Activated T-helper 17 cell treated with anti-CD3 and anti-CD28 coated beads, Interleukin-2, amount 50 U/mL, for 72 hours (primary cell): ENCODE measurements at regions not wholly inside any gene's neighbourhood (a gene's known extent, or its start where the extent isn't known, plus 50 kb on each side); places are given as distances from the start of the nearest gene placed in this dataset.

ENCODE experiments used
- ATAC-seq: fragments of 150-1000 bp; cut with Tn5 transposase; replicated peaks from 2 replicates; pipeline ENCODE4 v1.10.0; 2021; ENCODE audit warnings: mild to moderate bottlenecking, moderate library complexity
- H3K27ac Mint-ChIP-seq: one replicate; pipeline ENCODE4 v1.8.0; 2022; ENCODE audit warnings: mixed read lengths
- H3K27me3 Mint-ChIP-seq: one replicate; pipeline ENCODE4 v1.8.0; 2022; ENCODE audit warnings: mixed read lengths
- H3K36me3 Mint-ChIP-seq: one replicate; pipeline ENCODE4 v1.8.0; 2022; ENCODE audit warnings: low read depth, mild to moderate bottlenecking, mixed read lengths
- H3K4me1 Mint-ChIP-seq: one replicate; pipeline ENCODE4 v1.8.0; 2022; ENCODE audit warnings: mixed read lengths
- H3K4me3 Mint-ChIP-seq: one replicate; pipeline ENCODE4 v1.8.0; 2022; ENCODE audit warnings: mild to moderate bottlenecking, mixed read lengths
- H3K9me3 Mint-ChIP-seq: one replicate; pipeline ENCODE4 v1.8.0; 2022; ENCODE audit warnings: mixed read lengths

- no peaks in the 10 kb centered on the region for H3K36me3 Mint-ChIP-seq
- no peaks in the 10 kb centered on the region for H3K9me3 Mint-ChIP-seq
- H3K4me1 Mint-ChIP-seq = no peaks in the 10 kb centered on the region
- H3K4me3 Mint-ChIP-seq = no peak overlapping the region
- ATAC-seq = no peak
- no peaks in the 10 kb centered on the region for H3K27me3 Mint-ChIP-seq
- no peak overlapping the region for H3K27ac Mint-ChIP-seq
Observed at GRCh38 chr18:68623342-68623741, 91.6 kb downstream of the TMX3 start.

- no peaks in the 10 kb centered on the region for H3K4me1 Mint-ChIP-seq
Observed at GRCh38 chr18:68611311-68611710, 103.6 kb downstream of the TMX3 start.

GRCh38 chr18:68608851-68609490, 105.9 kb downstream of the TMX3 start:
- no peak overlapping the region for H3K27ac Mint-ChIP-seq
- H3K27me3 Mint-ChIP-seq = peaks cover 21% of the 10 kb centered on the region
- H3K9me3 Mint-ChIP-seq = no peaks in the 10 kb centered on the region
- no peak for ATAC-seq
- H3K4me1 Mint-ChIP-seq = no peaks in the 10 kb centered on the region
- H3K4me3 Mint-ChIP-seq = no peak overlapping the region
- H3K36me3 Mint-ChIP-seq = no peaks in the 10 kb centered on the region

More at GRCh38 chr18:68611311-68611710, 103.6 kb downstream of the TMX3 start:
- H3K27me3 Mint-ChIP-seq = peaks cover 20% of the 10 kb centered on the region
- H3K27ac Mint-ChIP-seq = no peak overlapping the region
- H3K4me3 Mint-ChIP-seq = no peak overlapping the region
- no peaks in the 10 kb centered on the region for H3K36me3 Mint-ChIP-seq
- ATAC-seq = no peak
- no peaks in the 10 kb centered on the region for H3K9me3 Mint-ChIP-seq

DNA sequence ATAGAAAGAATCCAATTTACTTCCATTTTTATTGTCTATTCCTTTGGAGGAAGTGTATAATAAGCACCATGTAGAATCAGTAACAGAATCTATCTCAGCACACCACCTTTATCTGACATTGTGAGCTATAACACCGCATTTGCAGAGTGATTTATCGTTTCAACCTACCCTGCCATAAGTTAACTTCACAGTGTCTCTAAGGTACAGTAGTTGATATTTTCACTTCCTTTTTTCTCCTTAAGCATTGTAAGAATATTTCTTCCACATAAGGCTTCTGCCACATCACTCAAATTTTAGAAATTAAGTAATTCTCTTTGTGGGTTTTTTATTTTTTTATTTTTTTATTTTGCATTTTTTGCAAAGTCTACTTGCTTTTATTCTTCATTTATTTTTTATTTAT, 107.1 kb downstream of the TMX3 start:
- Mint-ChIP-seq H3K4me1 (no peaks in the 10 kb centered on the region), H3K27me3 (peaks cover 22% of the 10 kb centered on the region), H3K9me3 (no peaks in the 10 kb centered on the region), H3K36me3 (no peaks in the 10 kb centered on the region), H3K27ac (no peak overlapping the region), H3K4me3 (no peak overlapping the region)
- no peak for ATAC-seq

DNA sequence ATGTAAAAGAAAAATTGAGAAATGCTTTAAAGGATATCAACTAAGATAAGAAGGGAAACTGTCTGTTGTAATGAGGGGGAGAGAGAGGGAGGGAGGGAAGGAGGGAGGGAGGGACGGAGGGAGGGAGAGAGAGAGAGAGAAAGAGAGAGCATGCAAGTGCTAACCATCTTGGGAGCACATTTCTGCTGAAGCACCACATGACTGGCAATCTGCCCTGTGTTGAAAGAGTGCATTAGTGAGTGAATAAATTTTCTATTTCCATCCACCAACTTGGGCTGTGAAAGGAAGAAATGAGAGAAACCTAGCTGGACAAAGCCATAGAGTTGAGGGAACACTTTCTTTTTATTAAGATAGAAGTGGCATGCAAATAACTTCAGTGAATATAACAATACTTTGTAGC, 110.7 kb downstream of the TMX3 start:
- no peaks in the 10 kb centered on the region for H3K36me3 Mint-ChIP-seq
- no peaks in the 10 kb centered on the region for H3K9me3 Mint-ChIP-seq
- peaks cover 15% of the 10 kb centered on the region for H3K27me3 Mint-ChIP-seq
- no peak for ATAC-seq
- H3K4me3 Mint-ChIP-seq = no peak overlapping the region
- H3K27ac Mint-ChIP-seq = no peak overlapping the region
- H3K4me1 Mint-ChIP-seq = no peaks in the 10 kb centered on the region

GRCh38 chr18:68596016-68596415, 118.9 kb downstream of the TMX3 start:
- H3K4me1 Mint-ChIP-seq = no peaks in the 10 kb centered on the region
- ATAC-seq = no peak
- H3K27ac Mint-ChIP-seq = no peak overlapping the region
- H3K36me3 Mint-ChIP-seq = no peaks in the 10 kb centered on the region
- no peaks in the 10 kb centered on the region for H3K9me3 Mint-ChIP-seq
- peaks cover 5% of the 10 kb centered on the region for H3K27me3 Mint-ChIP-seq
- H3K4me3 Mint-ChIP-seq = no peak overlapping the region

GRCh38 chr18:68588169-68588568, 126.7 kb downstream of the TMX3 start:
- no peak for ATAC-seq
- no peaks in the 10 kb centered on the region for H3K4me1 Mint-ChIP-seq
- peaks cover 5% of the 10 kb centered on the region for H3K27me3 Mint-ChIP-seq
- no peak overlapping the region for H3K4me3 Mint-ChIP-seq
- no peaks in the 10 kb centered on the region for H3K9me3 Mint-ChIP-seq
- no peaks in the 10 kb centered on the region for H3K36me3 Mint-ChIP-seq
- H3K27ac Mint-ChIP-seq = no peak overlapping the region

- peaks cover 9% of the 10 kb centered on the region for H3K27me3 Mint-ChIP-seq
- no peak overlapping the region for H3K4me3 Mint-ChIP-seq
- H3K4me1 Mint-ChIP-seq = no peaks in the 10 kb centered on the region
- H3K36me3 Mint-ChIP-seq = no peaks in the 10 kb centered on the region
- no peaks in the 10 kb centered on the region for H3K9me3 Mint-ChIP-seq
- no peak for ATAC-seq
- no peak overlapping the region for H3K27ac Mint-ChIP-seq
Observed at GRCh38 chr18:68583685-68584084, 131.2 kb downstream of the TMX3 start.

DNA sequence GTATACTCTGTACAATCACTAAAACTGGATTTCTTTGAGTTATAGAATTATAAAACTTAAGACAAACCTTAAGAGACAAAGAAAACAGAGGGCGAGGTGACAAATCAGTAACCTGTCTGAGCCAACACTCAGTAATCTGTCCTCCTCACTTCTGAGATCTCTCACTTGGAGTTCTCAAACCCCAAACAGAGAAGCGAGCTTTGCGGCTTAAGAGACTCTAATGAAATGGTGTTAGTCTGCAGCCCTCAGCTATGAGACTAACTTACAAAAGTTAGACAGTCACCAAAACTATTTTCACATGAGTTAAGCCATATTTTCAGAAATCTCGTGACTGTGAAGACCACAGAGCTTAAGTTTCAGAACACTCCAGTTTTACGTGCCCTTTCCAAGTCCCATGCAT, 140.6 kb downstream of the TMX3 start:
- no peak overlapping the region for H3K4me3 Mint-ChIP-seq
- no peaks in the 10 kb centered on the region for H3K4me1 Mint-ChIP-seq
- no peaks in the 10 kb centered on the region for H3K9me3 Mint-ChIP-seq

GRCh38 chr18:68569936-68570335, 145.0 kb downstream of the TMX3 start:
- Mint-ChIP-seq H3K27ac (no peak overlapping the region), H3K9me3 (no peaks in the 10 kb centered on the region), H3K4me1 (no peaks in the 10 kb centered on the region), H3K4me3 (no peak overlapping the region), H3K36me3 (no peaks in the 10 kb centered on the region), H3K27me3 (peaks cover 9% of the 10 kb centered on the region)
- no peak for ATAC-seq

More for the DNA sequence above, 140.6 kb downstream of the TMX3 start:
- H3K27ac Mint-ChIP-seq = no peak overlapping the region
- no peaks in the 10 kb centered on the region for H3K36me3 Mint-ChIP-seq
- H3K27me3 Mint-ChIP-seq = no peaks in the 10 kb centered on the region
- no peak for ATAC-seq

DNA sequence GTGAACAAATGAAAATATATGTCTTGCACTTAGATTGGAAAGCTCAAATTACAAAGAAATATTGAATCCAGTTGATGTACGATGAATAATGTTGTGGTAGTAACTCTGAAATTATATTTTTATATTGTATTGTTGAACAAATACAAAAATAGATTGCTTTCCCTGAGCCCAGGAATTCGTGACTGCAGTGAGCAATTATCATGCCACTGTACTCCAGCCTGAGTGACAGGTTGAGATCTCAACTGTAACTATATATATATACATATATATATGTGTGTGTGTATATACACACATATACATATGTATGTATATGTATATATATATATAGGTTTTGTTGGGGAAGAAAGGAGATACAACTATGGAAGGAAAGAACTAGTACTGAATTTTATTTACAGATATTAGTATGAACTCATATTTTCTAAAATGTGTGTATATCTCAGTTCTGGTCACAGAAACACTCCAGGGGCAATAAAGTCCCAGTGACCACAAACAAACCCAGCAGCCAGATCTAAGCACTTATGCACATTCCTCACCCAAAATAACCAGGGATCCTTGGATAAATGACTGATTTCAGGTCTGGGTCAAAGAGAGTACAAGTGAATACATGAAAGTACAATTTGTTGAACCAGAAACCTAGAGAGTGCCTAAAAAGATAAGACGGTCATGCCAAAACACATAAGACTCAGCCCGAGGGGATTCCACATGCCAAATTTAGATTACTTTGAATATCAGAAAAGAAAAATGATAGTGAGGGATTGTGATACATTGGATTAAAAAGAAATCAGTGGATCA, 146.3 kb downstream of the TMX3 start:
- Mint-ChIP-seq H3K4me3 (no peak overlapping the region), H3K36me3 (no peaks in the 10 kb centered on the region), H3K4me1 (no peaks in the 10 kb centered on the region), H3K27me3 (peaks cover 9% of the 10 kb centered on the region), H3K9me3 (no peaks in the 10 kb centered on the region), H3K27ac (no peak overlapping the region)
- no peak for ATAC-seq

DNA sequence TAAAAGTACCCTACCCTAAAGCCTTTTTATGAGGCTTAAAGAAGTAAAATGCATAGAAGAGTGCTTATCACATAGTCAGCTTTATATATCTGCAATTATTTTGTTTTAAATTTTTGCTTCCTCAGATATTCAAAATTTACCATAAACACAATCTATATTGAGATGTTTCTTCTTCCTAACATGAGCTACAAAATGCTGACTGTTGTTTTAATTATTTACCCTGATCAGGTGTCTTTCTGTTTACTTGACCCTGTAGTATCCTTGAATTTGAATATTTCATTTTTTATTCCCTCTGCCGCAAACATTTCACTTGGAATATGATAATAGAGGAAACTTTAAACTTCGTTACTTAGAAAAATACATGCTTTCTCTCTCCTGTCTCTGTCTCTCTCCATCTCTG, 147.9 kb downstream of the TMX3 start:
- no peak for ATAC-seq
- H3K4me1 Mint-ChIP-seq = no peaks in the 10 kb centered on the region
- H3K27me3 Mint-ChIP-seq = peaks cover 9% of the 10 kb centered on the region
- H3K9me3 Mint-ChIP-seq = no peaks in the 10 kb centered on the region
- no peak overlapping the region for H3K4me3 Mint-ChIP-seq
- no peaks in the 10 kb centered on the region for H3K36me3 Mint-ChIP-seq
- H3K27ac Mint-ChIP-seq = no peak overlapping the region

DNA sequence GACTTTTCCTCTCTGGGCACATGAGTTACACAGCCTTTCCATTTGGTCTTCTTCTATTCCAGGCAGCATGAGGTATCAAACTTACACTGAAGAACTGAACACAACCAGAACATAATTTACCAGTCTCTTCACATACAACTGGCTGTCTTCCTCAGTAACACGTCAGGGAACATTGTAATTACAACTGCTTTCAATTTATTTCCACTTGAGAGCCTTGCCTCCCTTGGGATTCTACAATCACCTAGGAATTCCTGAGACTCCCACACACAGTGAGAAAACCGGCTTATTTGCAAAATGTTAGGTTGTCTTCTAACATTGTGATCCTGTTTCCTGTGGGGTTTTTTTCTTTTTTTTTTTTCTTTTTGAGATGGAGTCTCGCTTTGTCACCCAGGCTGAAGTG, 149.9 kb downstream of the TMX3 start:
- ATAC-seq = no peak
- H3K9me3 Mint-ChIP-seq = no peaks in the 10 kb centered on the region
- H3K27ac Mint-ChIP-seq = no peak overlapping the region
- no peaks in the 10 kb centered on the region for H3K4me1 Mint-ChIP-seq
- H3K4me3 Mint-ChIP-seq = no peak overlapping the region
- no peaks in the 10 kb centered on the region for H3K36me3 Mint-ChIP-seq
- peaks cover 9% of the 10 kb centered on the region for H3K27me3 Mint-ChIP-seq

GRCh38 chr18:68564351-68564750, 150.6 kb downstream of the TMX3 start:
- H3K4me1 Mint-ChIP-seq = no peaks in the 10 kb centered on the region
- no peaks in the 10 kb centered on the region for H3K9me3 Mint-ChIP-seq
- ATAC-seq = no peak
- no peaks in the 10 kb centered on the region for H3K36me3 Mint-ChIP-seq
- H3K27ac Mint-ChIP-seq = no peak overlapping the region
- peaks cover 9% of the 10 kb centered on the region for H3K27me3 Mint-ChIP-seq
- H3K4me3 Mint-ChIP-seq = no peak overlapping the region

DNA sequence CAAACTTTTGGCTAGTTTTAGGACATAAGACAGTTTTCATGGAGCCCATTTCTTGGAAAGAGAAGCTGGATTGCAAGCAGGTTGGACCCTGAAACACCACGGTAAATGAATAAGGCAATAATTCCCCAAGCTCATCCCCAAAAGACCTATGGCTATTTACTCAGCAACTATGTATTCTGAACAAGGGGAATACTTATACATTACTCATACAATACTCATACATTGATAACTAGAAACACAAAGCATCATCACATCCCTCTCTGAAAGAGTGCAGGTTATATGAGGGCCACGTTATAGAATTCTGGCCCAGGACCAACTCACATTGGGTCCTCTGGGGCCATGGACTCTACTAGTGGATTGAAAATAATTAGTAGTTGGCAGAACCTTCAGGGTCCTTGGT, 154.8 kb downstream of the TMX3 start:
- Mint-ChIP-seq H3K27me3 (no peaks in the 10 kb centered on the region), H3K4me3 (no peak overlapping the region), H3K27ac (no peak overlapping the region), H3K9me3 (no peaks in the 10 kb centered on the region), H3K4me1 (no peaks in the 10 kb centered on the region), H3K36me3 (no peaks in the 10 kb centered on the region)
- no peak for ATAC-seq
